Uterus (tissue), 3 donors: ENCODE measurements at regions not wholly inside any gene's neighbourhood (a gene's known extent, or its start where the extent isn't known, plus 50 kb on each side); places are given as distances from the start of the nearest gene placed in this dataset.

Source experiments
- DNase-seq, 2 donors: peaks; one replicate each; pipeline ENCODE4 v3.0.0-alpha.2; 2019 to 2020
- H3K27ac ChIP-seq, 2 donors: fragments of 200-600 bp; sonication (generic); 1 replicate in 1 of 2; 2 replicates in 1 of 2; pipeline ENCODE4 v1.5.1; 2016 to 2018
- H3K27me3 ChIP-seq, 2 donors: fragments of 200-600 bp; sonication (generic); one replicate each; pipeline ENCODE4 v1.5.1; 2018 to 2019; ENCODE audit warnings: control low read depth in 1 of 2
- H3K36me3 ChIP-seq, 2 donors: fragments of 200-600 bp; sonication (generic); one replicate each; pipeline ENCODE4 v1.5.1; 2019; ENCODE audit warnings: control low read depth in 1 of 2
- H3K4me1 ChIP-seq, 2 donors: fragments of 200-600 bp; sonication (generic); one replicate each; pipeline ENCODE4 v1.5.1; 2018 to 2019; ENCODE audit warnings: control low read depth in 1 of 2
- H3K4me3 ChIP-seq, 2 donors: fragments of 200-600 bp; sonication (generic); 1 replicate in 1 of 2; 2 replicates in 1 of 2; pipeline ENCODE4 v1.5.1; 2018 to 2019; ENCODE audit warnings: mild to moderate bottlenecking in 1 of 2
- H3K9me3 ChIP-seq, 2 donors: fragments of 200-600 bp; sonication (generic); one replicate each; pipeline ENCODE4 v1.5.1; 2019; ENCODE audit warnings: control low read depth in 1 of 2
- CTCF ChIP-seq, 4 experiments: fragments of 200-600 bp in 2 of 4; fragments of 450-650 bp in 2 of 4; sonication (generic) in 2 of 4; IDR thresholded peaks; one replicate each; pipeline ENCODE4 v1.5.1; 2016 to 2019; ENCODE audit warnings: antibody characterized with exemption in 4 of 4, mild to moderate bottlenecking in 2 of 4, moderate library complexity in 1 of 4
- POLR2A ChIP-seq, 2 donors: fragments of 450-650 bp; IDR thresholded peaks; one replicate each; pipeline ENCODE4 v1.6.1; 2016; ENCODE audit warnings: antibody characterized with exemption in 2 of 2, mild to moderate bottlenecking in 1 of 2, moderate library complexity in 1 of 2
- intact Hi-C: fragments of 100-400 bp; cut with DNase I; formaldehyde crosslinking; loops from one replicate; pipeline ENCODE4 v1.15.1; 2023; ENCODE audit warnings: low total_unique reads
- donor health status: DM: yes; HTN: yes; CAD: no.

DNA sequence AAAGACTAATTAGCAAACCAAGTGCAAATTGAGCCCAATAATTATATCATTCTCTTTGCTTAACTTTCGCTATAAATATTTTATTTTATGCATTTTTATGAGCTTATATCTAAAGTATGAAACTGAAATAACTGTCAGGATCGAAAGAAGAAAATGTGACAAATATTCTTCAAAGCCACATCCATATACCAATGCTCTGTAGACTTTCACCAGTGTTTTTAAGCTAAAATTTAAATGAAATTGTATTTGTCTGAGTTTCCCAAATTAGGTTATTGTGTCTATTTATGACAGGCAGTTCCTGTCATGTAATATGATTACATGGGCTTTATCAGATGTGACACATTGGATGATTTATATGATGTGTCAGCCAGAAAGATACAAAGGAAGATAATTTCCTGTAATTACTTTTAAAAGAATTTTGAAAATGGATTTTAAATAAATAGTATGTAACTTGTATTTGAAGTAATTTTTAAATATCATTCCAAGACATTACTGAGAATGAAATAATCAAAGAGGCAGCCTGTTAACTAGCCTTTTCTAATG, 317.9 kb upstream of the KLF6 start:
- TF ChIP-seq POLR2A (IDR thresholded peaks at IDR 0.05) (no peak), CTCF (IDR thresholded peaks at IDR 0.05) (no peak)
- Histone ChIP-seq H3K4me1 (no peaks in the 10 kb centered on the region), H3K36me3 (no peaks in the 10 kb centered on the region), H3K27me3 (no peaks in the 10 kb centered on the region), H3K9me3 (no peaks in the 10 kb centered on the region), H3K4me3 (no peak overlapping the region), H3K27ac (no peak overlapping the region)
- no peak for DNase-seq
- intact Hi-C loops: no loop called here

DNA sequence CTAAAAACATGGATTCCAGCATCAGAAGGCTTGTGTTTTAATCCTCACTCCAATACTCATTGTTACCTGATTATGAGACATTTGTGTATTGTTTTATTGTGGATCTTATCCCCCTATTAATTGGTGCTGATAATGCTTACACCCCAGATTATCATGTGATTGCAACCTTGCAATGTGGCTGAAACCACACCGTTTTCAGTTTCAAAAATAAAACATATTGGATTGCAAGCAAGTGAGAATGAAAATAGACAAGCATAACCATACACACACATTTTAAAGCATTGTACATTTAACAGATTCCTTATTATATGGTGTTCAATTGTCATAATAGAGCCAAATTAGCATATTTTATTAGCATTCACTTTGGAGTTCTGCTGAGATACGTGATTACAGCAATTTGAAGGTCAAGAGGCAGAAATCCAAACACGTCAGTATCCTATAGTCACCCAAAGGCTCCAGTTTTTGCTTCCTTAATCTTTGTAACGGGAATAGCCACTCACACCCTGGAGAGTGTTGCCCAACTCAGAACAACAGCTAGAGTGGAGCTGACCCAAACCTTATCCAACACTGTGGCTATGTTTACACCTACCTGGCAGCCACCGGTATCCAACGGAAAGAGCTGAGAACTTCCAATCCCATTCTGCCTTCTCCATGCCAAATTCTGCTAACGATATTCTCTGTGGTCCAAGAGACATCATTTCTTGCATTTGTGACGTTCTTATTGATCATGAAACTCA, 317.1 kb upstream of the KLF6 start:
- Histone ChIP-seq H3K4me3 (no peak overlapping the region), H3K27me3 (no peaks in the 10 kb centered on the region), H3K27ac (no peak overlapping the region), H3K4me1 (no peaks in the 10 kb centered on the region), H3K9me3 (no peaks in the 10 kb centered on the region), H3K36me3 (no peaks in the 10 kb centered on the region)
- no peak for DNase-seq
- intact Hi-C loops: no loop called here
- no peak for TF ChIP-seq POLR2A (IDR thresholded peaks at IDR 0.05)
- TF ChIP-seq CTCF (IDR thresholded peaks at IDR 0.05): no peak

DNA sequence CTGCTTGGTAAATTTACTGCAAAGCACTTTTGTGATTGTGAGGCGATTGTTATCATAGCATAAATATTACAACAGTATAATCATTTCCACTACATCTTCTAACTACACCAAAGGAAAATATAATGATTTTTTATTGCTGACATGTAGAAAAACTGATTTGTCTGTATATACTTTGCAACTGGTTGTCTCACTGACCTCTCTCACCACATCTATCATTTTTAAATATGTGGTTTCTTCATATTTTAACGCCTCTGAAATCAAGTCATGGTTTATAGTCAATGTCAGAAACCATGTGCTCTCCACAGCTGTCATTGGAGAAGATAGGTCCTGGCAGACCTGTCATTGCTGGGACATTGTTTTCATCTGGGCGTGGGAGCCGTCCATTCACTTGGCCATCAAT, 315.4 kb upstream of the KLF6 start:
- no peaks in the 10 kb centered on the region for H3K36me3 ChIP-seq
- H3K4me1 ChIP-seq: no peaks in the 10 kb centered on the region
- no peak for DNase-seq
- no peak overlapping the region for H3K4me3 ChIP-seq
- H3K27ac ChIP-seq: no peak overlapping the region
- TF ChIP-seq POLR2A (IDR thresholded peaks at IDR 0.05): no peak
- no peak for TF ChIP-seq CTCF (IDR thresholded peaks at IDR 0.05)
- no peaks in the 10 kb centered on the region for H3K27me3 ChIP-seq
- H3K9me3 ChIP-seq: no peaks in the 10 kb centered on the region
- intact Hi-C loops: no loop called here

- H3K27ac ChIP-seq: no peak overlapping the region
- no peak overlapping the region for H3K4me3 ChIP-seq
- no peak for DNase-seq
- H3K27me3 ChIP-seq: no peaks in the 10 kb centered on the region
- no peaks in the 10 kb centered on the region for H3K4me1 ChIP-seq
- intact Hi-C loops: no loop called here
- TF ChIP-seq POLR2A (IDR thresholded peaks at IDR 0.05) (no peak), CTCF (IDR thresholded peaks at IDR 0.05) (no peak)
- H3K36me3 ChIP-seq: no peaks in the 10 kb centered on the region
- no peaks in the 10 kb centered on the region for H3K9me3 ChIP-seq
These were observed 314.2 kb upstream of the KLF6 start for GRCh38 chr10:4099202-4099601.

GRCh38 chr10:4095166-4095917, 310.3 kb upstream of the KLF6 start:
- Histone ChIP-seq H3K27me3 (no peaks in the 10 kb centered on the region), H3K36me3 (no peaks in the 10 kb centered on the region), H3K4me1 (no peaks in the 10 kb centered on the region), H3K27ac (no peak overlapping the region), H3K4me3 (no peak overlapping the region), H3K9me3 (no peaks in the 10 kb centered on the region)
- intact Hi-C loops: no loop called here
- DNase-seq: no peak
- TF ChIP-seq CTCF (IDR thresholded peaks at IDR 0.05) (no peak), POLR2A (IDR thresholded peaks at IDR 0.05) (no peak)
